ENCODE measurements at regions not wholly inside any gene's neighbourhood (a gene's known extent, or its start where the extent isn't known, plus 50 kb on each side); places are given as distances from the start of the nearest gene placed in this dataset.
"Not testable (repeated sequence)": the region's sequence is repeated elsewhere in the genome, so short reads cannot be mapped to it uniquely, and the experiment has no call there.

- not testable (repeated sequence) for TF ChIP-seq EZH2 (IDR thresholded peaks at IDR 0.05; ENCODE audit: borderline replicate concordance, low read depth, low read length, severe bottlenecking); CTCF (IDR thresholded peaks at IDR 0.05; ENCODE audit: borderline replicate concordance, extremely low read depth, low read length, poor library complexity, severe bottlenecking)
These were observed 344.1 kb upstream of the ZNF32 start for GRCh38 chr10:43992816-43993215.
